ENCODE measurements at regions not wholly inside any gene's neighbourhood (a gene's known extent, or its start where the extent isn't known, plus 50 kb on each side); places are given as distances from the start of the nearest gene placed in this dataset.

DNA sequence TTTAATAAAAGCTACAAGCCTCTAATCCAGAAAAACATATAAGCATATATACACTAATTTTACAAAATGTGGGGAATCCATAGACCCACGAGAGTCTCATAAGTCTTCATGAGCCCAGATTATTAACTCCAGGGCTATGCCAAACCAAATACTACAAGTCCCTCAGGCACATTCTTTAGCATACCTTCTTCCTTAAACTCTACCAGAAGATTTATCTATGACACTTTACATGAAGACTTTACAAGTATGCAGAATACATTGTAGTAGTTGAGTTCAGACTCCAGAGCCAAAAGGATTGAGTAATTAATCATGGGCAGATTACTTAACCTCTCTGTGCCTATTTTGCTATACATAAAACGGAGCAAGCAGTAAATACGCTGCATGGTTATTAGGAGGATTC lies 793.7 kb upstream of the ADGRL2 start (continued):
- TF ChIP-seq ZNF607 (CRISPR knock-in tag; IDR thresholded peaks at IDR 0.05; ENCODE audit: borderline replicate concordance), result no peak
- TF ChIP-seq CC2D1A (CRISPR knock-in tag; IDR thresholded peaks at IDR 0.05), result no peak
- TF ChIP-seq, protein P1, sequence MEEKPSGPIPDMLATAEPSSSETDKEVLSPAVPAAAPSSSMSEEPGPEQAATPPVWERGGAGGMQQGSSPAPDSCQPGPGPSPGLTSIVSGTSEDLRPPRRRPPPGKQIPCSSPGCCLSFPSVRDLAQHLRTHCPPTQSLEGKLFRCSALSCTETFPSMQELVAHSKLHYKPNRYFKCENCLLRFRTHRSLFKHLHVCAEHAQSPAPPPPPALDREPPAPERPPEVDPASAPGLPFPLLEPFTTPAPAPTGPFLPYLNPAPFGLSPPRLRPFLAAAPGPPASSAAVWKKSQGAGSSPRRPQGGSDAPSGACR (CRISPR knock-in tag; IDR thresholded peaks at IDR 0.05), result no peak

DNA sequence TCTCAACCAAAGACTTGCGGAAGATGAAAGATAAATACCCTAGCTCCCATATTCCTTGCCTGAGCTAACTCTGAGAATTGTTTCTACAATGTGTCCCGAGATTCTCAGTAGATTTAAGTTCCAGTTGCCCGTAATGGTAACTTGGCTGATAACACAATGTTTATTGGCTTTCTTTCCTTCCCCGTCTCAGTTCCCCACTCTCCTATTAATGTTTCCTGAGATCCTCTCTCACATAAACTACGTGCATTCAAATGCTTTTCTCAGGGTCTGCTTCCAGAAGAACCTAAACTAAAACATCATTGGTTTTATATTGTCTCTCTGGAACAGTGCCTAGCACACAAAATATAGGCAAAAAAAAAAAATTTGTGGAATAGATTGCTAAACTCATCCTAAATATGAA lies 794.2 kb upstream of the ADGRL2 start:
- no TSS peak for BruUV-seq (replicated peaks)
- Histone ChIP-seq H3K9me3 (ENCODE audit: low read length) (peaks cover 71% of the 10 kb centered on the region), H3K9ac (ENCODE audit: insufficient read depth, low read depth, low read length) (no peak overlapping the region), H3K4me1 (ENCODE audit: insufficient read depth, low read length) (no peaks in the 10 kb centered on the region), H3K36me3 (replicated peaks in 1 of 2; ENCODE audit: control insufficient read depth in 1 of 2, insufficient read depth in 2 of 2, low read length in 2 of 2) (no peaks in the 10 kb centered on the region), H2AFZ (ENCODE audit: low read length) (no peak overlapping the region), H4K20me1 (ENCODE audit: insufficient read depth, low read length) (no peaks in the 10 kb centered on the region), H3K4me3 (replicated peaks in 1 of 3; ENCODE audit: insufficient read depth in 1 of 3, low read depth in 2 of 3, low read length in 3 of 3) (no peak overlapping the region), H3K79me2 (ENCODE audit: insufficient read depth, low read length) (no peaks in the 10 kb centered on the region), H3K4me2 (ENCODE audit: low read depth, low read length) (no peak overlapping the region), H3K27me3 (ENCODE audit: control insufficient read depth in 1 of 2, insufficient read depth in 2 of 2, low read length in 2 of 2) (no peaks in the 10 kb centered on the region), H3K27ac (ENCODE audit: extremely low read length, insufficient read depth, low read length) (no peak overlapping the region)
- DNase-seq (ENCODE audit: low spot score) (no peak), FAIRE-seq (no peak), ATAC-seq (no peak)
- intact Hi-C loops (cut with micrococcal nuclease; ENCODE audit: unreplicated experiment) (no loop called here), in situ Hi-C loops (cut with HindIII; ENCODE audit: extremely low pct_ligation_motif_present, low pct_unique_long_range_greater_than_20kb) (no loop called here)
- ChIA-PET CTCF (ENCODE audit: low intra/inter-chr PET ratio, low total read pairs) (no interaction called here), POLR2A (no interaction called here)
- 17% methylated on average over 5 of the region's 5 CpGs for WGBS (ENCODE audit: low lambda C conversion rate)
- TF ChIP-seq KDM5B (CRISPR knock-in tag; IDR thresholded peaks at IDR 0.05; ENCODE audit: borderline replicate concordance), result no peak
- TF ChIP-seq, protein P2, sequence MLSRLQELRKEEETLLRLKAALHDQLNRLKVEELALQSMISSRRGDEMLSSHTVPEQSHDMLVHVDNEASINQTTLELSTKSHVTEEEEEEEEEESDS (CRISPR knock-in tag; IDR thresholded peaks at IDR 0.05; ENCODE audit: borderline replicate concordance), result no peak
- TF ChIP-seq SSRP1 (CRISPR knock-in tag; IDR thresholded peaks at IDR 0.05), result no peak
- TF ChIP-seq ARNTL (CRISPR knock-in tag; IDR thresholded peaks at IDR 0.05), result no peak
- no peak for TF ChIP-seq ZNF780A (CRISPR knock-in tag; IDR thresholded peaks at IDR 0.05)
- no peak for TF ChIP-seq SNAI1 (CRISPR knock-in tag; IDR thresholded peaks at IDR 0.05; ENCODE audit: borderline replicate concordance)
- no peak for TF ChIP-seq ZNF720 (CRISPR knock-in tag; IDR thresholded peaks at IDR 0.05)
- TF ChIP-seq MYC (CRISPR knock-in tag; IDR thresholded peaks at IDR 0.05; ENCODE audit: borderline replicate concordance), result no peak
- TF ChIP-seq, protein P3, sequence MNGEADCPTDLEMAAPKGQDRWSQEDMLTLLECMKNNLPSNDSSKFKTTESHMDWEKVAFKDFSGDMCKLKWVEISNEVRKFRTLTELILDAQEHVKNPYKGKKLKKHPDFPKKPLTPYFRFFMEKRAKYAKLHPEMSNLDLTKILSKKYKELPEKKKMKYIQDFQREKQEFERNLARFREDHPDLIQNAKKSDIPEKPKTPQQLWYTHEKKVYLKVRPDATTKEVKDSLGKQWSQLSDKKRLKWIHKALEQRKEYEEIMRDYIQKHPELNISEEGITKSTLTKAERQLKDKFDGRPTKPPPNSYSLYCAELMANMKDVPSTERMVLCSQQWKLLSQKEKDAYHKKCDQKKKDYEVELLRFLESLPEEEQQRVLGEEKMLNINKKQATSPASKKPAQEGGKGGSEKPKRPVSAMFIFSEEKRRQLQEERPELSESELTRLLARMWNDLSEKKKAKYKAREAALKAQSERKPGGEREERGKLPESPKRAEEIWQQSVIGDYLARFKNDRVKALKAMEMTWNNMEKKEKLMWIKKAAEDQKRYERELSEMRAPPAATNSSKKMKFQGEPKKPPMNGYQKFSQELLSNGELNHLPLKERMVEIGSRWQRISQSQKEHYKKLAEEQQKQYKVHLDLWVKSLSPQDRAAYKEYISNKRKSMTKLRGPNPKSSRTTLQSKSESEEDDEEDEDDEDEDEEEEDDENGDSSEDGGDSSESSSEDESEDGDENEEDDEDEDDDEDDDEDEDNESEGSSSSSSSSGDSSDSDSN (CRISPR knock-in tag; IDR thresholded peaks at IDR 0.05), result no peak
- no peak for TF ChIP-seq RBFOX2 (IDR thresholded peaks at IDR 0.05; ENCODE audit: low read depth, low read length)
- TF ChIP-seq ZNF709 (CRISPR knock-in tag; IDR thresholded peaks at IDR 0.05), result no peak
- TF ChIP-seq, protein P4, sequence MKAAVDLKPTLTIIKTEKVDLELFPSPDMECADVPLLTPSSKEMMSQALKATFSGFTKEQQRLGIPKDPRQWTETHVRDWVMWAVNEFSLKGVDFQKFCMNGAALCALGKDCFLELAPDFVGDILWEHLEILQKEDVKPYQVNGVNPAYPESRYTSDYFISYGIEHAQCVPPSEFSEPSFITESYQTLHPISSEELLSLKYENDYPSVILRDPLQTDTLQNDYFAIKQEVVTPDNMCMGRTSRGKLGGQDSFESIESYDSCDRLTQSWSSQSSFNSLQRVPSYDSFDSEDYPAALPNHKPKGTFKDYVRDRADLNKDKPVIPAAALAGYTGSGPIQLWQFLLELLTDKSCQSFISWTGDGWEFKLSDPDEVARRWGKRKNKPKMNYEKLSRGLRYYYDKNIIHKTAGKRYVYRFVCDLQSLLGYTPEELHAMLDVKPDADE (CRISPR knock-in tag; IDR thresholded peaks at IDR 0.05), result no peak
- TF ChIP-seq PHF8 (CRISPR knock-in tag; IDR thresholded peaks at IDR 0.05), result no peak
- TF ChIP-seq HDAC6 (IDR thresholded peaks at IDR 0.05; ENCODE audit: low read depth, low read length), result no peak
- no peak for TF ChIP-seq ZNF629 (CRISPR knock-in tag; conservative IDR thresholded peaks at IDR 0.05)
- TF ChIP-seq SRSF4 (IDR thresholded peaks at IDR 0.05; ENCODE audit: low read depth, low read length, poor library complexity, severe bottlenecking), result no peak
- no peak for TF ChIP-seq SAFB2 (CRISPR knock-in tag; IDR thresholded peaks at IDR 0.05; ENCODE audit: borderline replicate concordance, low read depth)
- no peak for TF ChIP-seq TGIF2 (CRISPR knock-in tag; IDR thresholded peaks at IDR 0.05)

Measured in HepG2 (cell line).